ENCODE measurements at regions not wholly inside any gene's neighbourhood (a gene's known extent, or its start where the extent isn't known, plus 50 kb on each side); places are given as distances from the start of the nearest gene placed in this dataset.

GRCh38 chr4:155107059-155107458 is 101.4 kb upstream of the NPY2R start:
- DNase-seq, result no peak

GRCh38 chr4:155114790-155115189 is 93.6 kb upstream of the NPY2R start:
- no peak for DNase-seq

DNA sequence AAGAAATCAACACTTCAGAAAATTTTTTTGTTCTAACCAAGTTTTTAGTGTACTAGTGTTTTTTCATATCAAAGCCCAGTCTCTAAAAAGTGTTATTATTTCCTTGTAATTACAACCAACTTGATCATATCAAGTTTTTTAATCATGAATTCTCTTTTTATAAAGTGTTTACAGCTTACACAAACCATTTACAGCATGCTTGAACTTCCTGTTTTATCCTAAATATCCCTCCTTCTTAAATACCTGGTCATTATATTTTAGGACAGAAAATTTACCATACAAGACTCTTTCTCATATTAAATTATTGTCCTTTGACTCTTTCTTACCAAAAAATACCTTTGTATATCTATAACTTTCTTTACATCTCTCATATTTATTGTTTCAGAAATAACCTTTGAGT is 89.4 kb upstream of the NPY2R start:
- no peak for DNase-seq

DNA sequence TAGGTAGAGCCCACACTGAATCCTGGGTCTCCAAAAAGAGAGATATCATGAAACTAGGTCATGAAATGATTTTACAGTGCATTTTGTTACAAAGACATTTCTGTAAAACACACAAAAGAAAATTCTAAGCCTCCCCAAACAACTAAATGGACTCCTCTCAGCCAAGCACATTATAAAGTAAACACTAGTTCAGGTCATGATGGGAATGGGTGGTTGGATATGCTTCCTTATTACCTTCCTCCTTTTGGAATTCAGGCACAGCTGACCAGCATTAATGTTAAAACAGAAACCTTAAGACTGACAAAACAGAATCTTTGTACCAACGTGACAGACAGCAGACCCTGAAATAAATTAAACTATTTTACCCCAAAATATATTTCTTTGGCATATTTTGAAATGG is 87.9 kb upstream of the NPY2R start:
- no peak for DNase-seq

- no peak for DNase-seq
Observed at GRCh38 chr4:155122382-155122781, 86.1 kb upstream of the NPY2R start.

- no peak for DNase-seq
Observed at GRCh38 chr4:155134136-155134535, 74.3 kb upstream of the NPY2R start.

GRCh38 chr4:155140889-155141288 is 67.5 kb upstream of the NPY2R start:
- no peak for DNase-seq

DNA sequence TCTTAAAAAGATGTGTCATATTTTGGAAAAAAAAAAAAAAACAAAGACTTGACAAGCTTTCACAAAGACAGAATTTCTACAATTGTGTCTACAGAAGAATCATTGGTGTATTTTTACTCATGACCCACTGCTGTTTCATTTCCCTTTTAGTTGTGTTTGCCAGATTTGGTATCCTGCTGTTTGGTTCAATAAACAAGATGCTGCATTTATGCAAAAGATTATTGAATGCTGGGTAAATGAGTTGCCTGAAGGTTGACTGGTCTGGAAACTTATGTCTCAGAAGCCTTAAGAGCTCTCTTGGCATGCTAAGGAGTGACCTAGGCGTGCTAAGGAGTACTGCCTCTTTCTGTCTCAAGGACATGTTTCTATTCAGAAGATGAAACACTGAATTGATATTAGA is 64.9 kb upstream of the NPY2R start:
- DNase-seq, result no peak
